Uterus (tissue), 3 donors: ENCODE measurements at regions not wholly inside any gene's neighbourhood (a gene's known extent, or its start where the extent isn't known, plus 50 kb on each side); places are given as distances from the start of the nearest gene placed in this dataset.

ENCODE experiments used
- DNase-seq, 2 donors: peaks; one replicate each; pipeline ENCODE4 v3.0.0-alpha.2; 2019 to 2020
- H3K27ac ChIP-seq, 2 donors: fragments of 200-600 bp; sonication (generic); 1 replicate in 1 of 2; 2 replicates in 1 of 2; pipeline ENCODE4 v1.5.1; 2016 to 2018
- H3K27me3 ChIP-seq, 2 donors: fragments of 200-600 bp; sonication (generic); one replicate each; pipeline ENCODE4 v1.5.1; 2018 to 2019; ENCODE audit warnings: control low read depth in 1 of 2
- H3K36me3 ChIP-seq, 2 donors: fragments of 200-600 bp; sonication (generic); one replicate each; pipeline ENCODE4 v1.5.1; 2019; ENCODE audit warnings: control low read depth in 1 of 2
- H3K4me1 ChIP-seq, 2 donors: fragments of 200-600 bp; sonication (generic); one replicate each; pipeline ENCODE4 v1.5.1; 2018 to 2019; ENCODE audit warnings: control low read depth in 1 of 2
- H3K4me3 ChIP-seq, 2 donors: fragments of 200-600 bp; sonication (generic); 1 replicate in 1 of 2; 2 replicates in 1 of 2; pipeline ENCODE4 v1.5.1; 2018 to 2019; ENCODE audit warnings: mild to moderate bottlenecking in 1 of 2
- H3K9me3 ChIP-seq, 2 donors: fragments of 200-600 bp; sonication (generic); one replicate each; pipeline ENCODE4 v1.5.1; 2019; ENCODE audit warnings: control low read depth in 1 of 2
- POLR2A ChIP-seq, 2 donors: fragments of 450-650 bp; IDR thresholded peaks; one replicate each; pipeline ENCODE4 v1.6.1; 2016; ENCODE audit warnings: antibody characterized with exemption in 2 of 2, mild to moderate bottlenecking in 1 of 2, moderate library complexity in 1 of 2
- intact Hi-C: fragments of 100-400 bp; cut with DNase I; formaldehyde crosslinking; loops from one replicate; pipeline ENCODE4 v1.15.1; 2023; ENCODE audit warnings: low total_unique reads
- TF ChIP-seq, protein P1 (sequence below), 4 experiments: fragments of 200-600 bp in 2 of 4; fragments of 450-650 bp in 2 of 4; sonication (generic) in 2 of 4; IDR thresholded peaks; one replicate each; pipeline ENCODE4 v1.5.1; 2016 to 2019; ENCODE audit warnings: antibody characterized with exemption in 4 of 4, mild to moderate bottlenecking in 2 of 4, moderate library complexity in 1 of 4
- donor health status: DM: yes; HTN: yes; CAD: no.

DNA sequence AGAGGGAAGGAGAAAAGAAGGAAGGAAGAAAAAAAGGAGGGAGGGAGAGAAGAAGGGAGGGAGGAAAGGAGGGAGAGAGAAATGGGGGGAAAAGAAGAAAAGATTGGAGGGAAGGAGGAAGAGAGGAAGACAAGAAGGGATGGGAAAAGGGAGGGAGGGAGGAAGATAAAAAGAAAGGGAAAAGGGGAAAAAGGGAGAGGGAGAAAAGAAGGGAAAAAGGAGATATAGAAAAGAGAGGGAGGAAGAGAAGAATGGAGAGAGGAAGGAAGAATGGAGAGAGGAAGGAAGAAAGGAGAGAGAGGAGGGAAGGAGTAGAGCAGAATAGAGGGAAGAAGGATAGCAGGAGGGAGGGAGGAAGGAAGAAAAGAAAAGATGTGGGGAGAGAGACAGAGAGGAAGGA, 334.6 kb downstream of the TSHZ3 start:
- H3K4me3 ChIP-seq, result no peak overlapping the region
- H3K36me3 ChIP-seq, result no peaks in the 10 kb centered on the region
- no peak for TF ChIP-seq POLR2A (IDR thresholded peaks at IDR 0.05)
- TF ChIP-seq, protein P1, sequence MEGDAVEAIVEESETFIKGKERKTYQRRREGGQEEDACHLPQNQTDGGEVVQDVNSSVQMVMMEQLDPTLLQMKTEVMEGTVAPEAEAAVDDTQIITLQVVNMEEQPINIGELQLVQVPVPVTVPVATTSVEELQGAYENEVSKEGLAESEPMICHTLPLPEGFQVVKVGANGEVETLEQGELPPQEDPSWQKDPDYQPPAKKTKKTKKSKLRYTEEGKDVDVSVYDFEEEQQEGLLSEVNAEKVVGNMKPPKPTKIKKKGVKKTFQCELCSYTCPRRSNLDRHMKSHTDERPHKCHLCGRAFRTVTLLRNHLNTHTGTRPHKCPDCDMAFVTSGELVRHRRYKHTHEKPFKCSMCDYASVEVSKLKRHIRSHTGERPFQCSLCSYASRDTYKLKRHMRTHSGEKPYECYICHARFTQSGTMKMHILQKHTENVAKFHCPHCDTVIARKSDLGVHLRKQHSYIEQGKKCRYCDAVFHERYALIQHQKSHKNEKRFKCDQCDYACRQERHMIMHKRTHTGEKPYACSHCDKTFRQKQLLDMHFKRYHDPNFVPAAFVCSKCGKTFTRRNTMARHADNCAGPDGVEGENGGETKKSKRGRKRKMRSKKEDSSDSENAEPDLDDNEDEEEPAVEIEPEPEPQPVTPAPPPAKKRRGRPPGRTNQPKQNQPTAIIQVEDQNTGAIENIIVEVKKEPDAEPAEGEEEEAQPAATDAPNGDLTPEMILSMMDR (IDR thresholded peaks at IDR 0.05), result no peak
- no peaks in the 10 kb centered on the region for H3K9me3 ChIP-seq
- no peaks in the 10 kb centered on the region for H3K27me3 ChIP-seq
- intact Hi-C loops, result no loop called here
- H3K4me1 ChIP-seq, result no peaks in the 10 kb centered on the region
- no peak for DNase-seq
- no peak overlapping the region for H3K27ac ChIP-seq

DNA sequence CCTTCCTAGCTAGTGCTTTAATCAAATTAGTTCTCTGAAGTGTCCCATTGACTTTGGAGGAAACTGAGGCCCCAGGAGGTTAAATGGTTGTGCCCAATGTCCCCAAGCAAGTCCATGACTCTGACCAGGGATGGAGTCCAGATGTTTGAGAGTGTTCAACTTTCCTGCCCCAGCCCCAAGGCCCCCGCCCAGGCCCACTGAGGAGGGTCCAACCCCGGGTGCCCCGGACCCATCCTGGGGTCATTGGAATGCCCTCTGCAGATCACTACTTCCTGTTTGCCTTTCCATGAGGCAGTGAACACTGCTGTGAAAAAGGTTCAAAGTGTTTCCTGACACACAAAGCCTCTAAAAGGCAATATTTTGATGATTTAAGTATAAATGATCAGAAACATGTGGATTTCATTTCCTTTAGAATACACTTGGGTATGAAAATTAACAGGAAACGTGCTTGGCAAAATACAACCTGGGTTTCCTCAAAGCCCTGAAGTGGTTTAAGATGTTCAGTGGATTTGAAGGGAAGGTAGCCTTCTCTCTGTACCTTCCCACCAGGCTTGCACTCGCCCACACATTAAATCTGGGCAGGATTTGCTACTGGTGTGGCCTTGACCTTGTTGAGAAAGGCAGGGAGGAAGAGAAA, 335.7 kb downstream of the TSHZ3 start:
- H3K9me3 ChIP-seq, result no peaks in the 10 kb centered on the region
- no peak overlapping the region for H3K4me3 ChIP-seq
- no peak overlapping the region for H3K27ac ChIP-seq
- intact Hi-C loops, result no loop called here
- TF ChIP-seq, protein P1 (IDR thresholded peaks at IDR 0.05), result no peak
- TF ChIP-seq POLR2A (IDR thresholded peaks at IDR 0.05), result no peak
- no peaks in the 10 kb centered on the region for H3K27me3 ChIP-seq
- H3K36me3 ChIP-seq, result no peaks in the 10 kb centered on the region
- H3K4me1 ChIP-seq, result no peaks in the 10 kb centered on the region
- no peak for DNase-seq

DNA sequence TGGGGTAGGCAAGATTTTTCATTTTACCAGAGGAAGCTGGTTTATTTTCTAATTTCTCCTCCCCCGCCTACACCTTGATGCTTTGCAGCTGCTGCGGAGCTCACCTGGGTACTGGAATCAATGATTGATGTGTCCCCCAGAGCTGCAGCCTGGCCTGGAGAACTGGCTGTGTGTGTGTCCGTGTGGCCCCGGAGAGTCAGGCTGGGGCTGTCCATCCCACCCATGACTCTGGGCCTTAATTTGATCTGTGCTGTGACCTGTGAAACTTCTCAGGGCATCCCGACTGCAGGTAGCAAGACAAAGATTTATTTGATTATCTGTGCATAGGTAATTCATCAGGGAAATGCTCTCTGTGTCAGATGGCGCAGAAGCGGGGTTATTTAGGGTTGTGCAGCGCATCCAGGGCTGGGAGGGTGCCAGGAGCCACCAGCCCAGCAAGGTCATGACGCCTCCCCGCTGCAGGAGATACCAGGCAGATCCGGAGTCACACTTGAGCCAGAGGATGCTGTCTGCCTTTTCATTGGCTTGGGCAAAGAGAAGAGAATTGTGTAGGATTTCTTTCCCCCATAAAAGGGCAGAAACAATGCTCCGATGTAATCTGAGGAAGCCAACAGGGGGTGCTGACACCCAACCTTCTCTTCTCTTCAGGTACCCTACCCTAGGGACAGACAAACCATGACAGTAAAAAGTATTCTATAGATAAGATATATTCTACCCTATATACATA, 346.6 kb downstream of the TSHZ3 start:
- Histone ChIP-seq H3K27ac (no peak overlapping the region), H3K27me3 (no peaks in the 10 kb centered on the region), H3K36me3 (no peaks in the 10 kb centered on the region), H3K4me3 (no peak overlapping the region), H3K4me1 (no peaks in the 10 kb centered on the region), H3K9me3 (no peaks in the 10 kb centered on the region)
- intact Hi-C loops, result no loop called here
- TF ChIP-seq, protein P1 (IDR thresholded peaks at IDR 0.05), result no peak
- TF ChIP-seq POLR2A (IDR thresholded peaks at IDR 0.05), result no peak
- no peak for DNase-seq

- no peak overlapping the region for H3K4me3 ChIP-seq
- H3K9me3 ChIP-seq, result no peaks in the 10 kb centered on the region
- H3K4me1 ChIP-seq, result no peaks in the 10 kb centered on the region
- no peak for TF ChIP-seq POLR2A (IDR thresholded peaks at IDR 0.05)
- TF ChIP-seq, protein P1 (IDR thresholded peaks at IDR 0.05), result no peak
- H3K27me3 ChIP-seq, result no peaks in the 10 kb centered on the region
- no peak for DNase-seq
- no peak overlapping the region for H3K27ac ChIP-seq
- intact Hi-C loops, result no loop called here
- H3K36me3 ChIP-seq, result no peaks in the 10 kb centered on the region
Measured at GRCh38 chr19:31001991-31002390, 347.2 kb downstream of the TSHZ3 start.

- intact Hi-C loops, result no loop called here
- no peaks in the 10 kb centered on the region for H3K27me3 ChIP-seq
- DNase-seq, result no peak
- TF ChIP-seq, protein P1 (IDR thresholded peaks at IDR 0.05), result no peak
- no peak for TF ChIP-seq POLR2A (IDR thresholded peaks at IDR 0.05)
- H3K9me3 ChIP-seq, result no peaks in the 10 kb centered on the region
- H3K27ac ChIP-seq, result no peak overlapping the region
- H3K4me3 ChIP-seq, result no peak overlapping the region
- no peaks in the 10 kb centered on the region for H3K4me1 ChIP-seq
- no peaks in the 10 kb centered on the region for H3K36me3 ChIP-seq
Measured at GRCh38 chr19:31000913-31001312, 348.3 kb downstream of the TSHZ3 start.
